ENCODE measurements at regions not wholly inside any gene's neighbourhood (a gene's known extent, or its start where the extent isn't known, plus 50 kb on each side); places are given as distances from the start of the nearest gene placed in this dataset.

DNA sequence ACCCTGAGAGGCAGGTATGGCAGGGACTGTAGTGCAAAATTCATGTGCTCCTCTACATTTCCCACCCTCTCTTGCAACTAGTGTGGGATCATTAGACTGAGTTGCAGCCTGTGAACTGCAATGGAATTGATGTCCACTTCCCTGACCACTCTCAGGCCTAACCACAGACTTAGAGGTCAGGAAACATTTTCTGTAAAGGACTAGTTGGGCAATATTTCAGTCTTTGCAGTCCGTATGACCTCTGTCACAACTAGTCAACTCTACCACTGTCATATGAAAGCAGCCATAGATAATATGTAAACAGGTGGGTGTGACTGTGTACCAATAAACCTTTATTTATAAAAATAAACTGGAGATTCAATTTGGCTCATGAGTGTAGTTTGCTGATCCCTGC, 134.4 kb upstream of the TOP1 start:
- TF ChIP-seq TAF1 (IDR thresholded peaks at IDR 0.05; ENCODE audit: low read depth) (no peak), YY1 (IDR thresholded peaks at IDR 0.05; ENCODE audit: low read depth) (no peak)

Measured in Ishikawa (cell line).